Cardiac fibroblast (primary cell): ENCODE measurements at regions not wholly inside any gene's neighbourhood (a gene's known extent, or its start where the extent isn't known, plus 50 kb on each side); places are given as distances from the start of the nearest gene placed in this dataset.

Source experiments
- DNase-seq, 2 donors: peaks; one replicate each; pipeline versions ENCODE4 v3.0.0 to v3.0.0-alpha.2; 2010; ENCODE audit warnings: low read depth in 2 of 2
- H3K4me3 ChIP-seq, 2 donors: replicated peaks in 1 of 2; 1 replicate in 1 of 2; 2 replicates in 1 of 2; pipeline ENCODE4 v1.5.1; 2011; ENCODE audit warnings: low read depth in 2 of 2, low read length in 2 of 2, mild to moderate bottlenecking in 2 of 2, moderate library complexity in 1 of 2
- TF ChIP-seq, protein P1 (sequence below): IDR thresholded peaks from one replicate; pipeline ENCODE4 v1.5.1; 2011; ENCODE audit warnings: low read depth, mild to moderate bottlenecking, low read length, inconsistent platforms

GRCh38 chr22:27113211-27113635 lies 455.8 kb downstream of the MIAT start:
- H3K4me3 ChIP-seq: no peak overlapping the region
- TF ChIP-seq, protein P1, sequence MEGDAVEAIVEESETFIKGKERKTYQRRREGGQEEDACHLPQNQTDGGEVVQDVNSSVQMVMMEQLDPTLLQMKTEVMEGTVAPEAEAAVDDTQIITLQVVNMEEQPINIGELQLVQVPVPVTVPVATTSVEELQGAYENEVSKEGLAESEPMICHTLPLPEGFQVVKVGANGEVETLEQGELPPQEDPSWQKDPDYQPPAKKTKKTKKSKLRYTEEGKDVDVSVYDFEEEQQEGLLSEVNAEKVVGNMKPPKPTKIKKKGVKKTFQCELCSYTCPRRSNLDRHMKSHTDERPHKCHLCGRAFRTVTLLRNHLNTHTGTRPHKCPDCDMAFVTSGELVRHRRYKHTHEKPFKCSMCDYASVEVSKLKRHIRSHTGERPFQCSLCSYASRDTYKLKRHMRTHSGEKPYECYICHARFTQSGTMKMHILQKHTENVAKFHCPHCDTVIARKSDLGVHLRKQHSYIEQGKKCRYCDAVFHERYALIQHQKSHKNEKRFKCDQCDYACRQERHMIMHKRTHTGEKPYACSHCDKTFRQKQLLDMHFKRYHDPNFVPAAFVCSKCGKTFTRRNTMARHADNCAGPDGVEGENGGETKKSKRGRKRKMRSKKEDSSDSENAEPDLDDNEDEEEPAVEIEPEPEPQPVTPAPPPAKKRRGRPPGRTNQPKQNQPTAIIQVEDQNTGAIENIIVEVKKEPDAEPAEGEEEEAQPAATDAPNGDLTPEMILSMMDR: peak; percentile 7
- peak; percentile 93 to 94 for DNase-seq

GRCh38 chr22:27113641-27114040 lies 456.3 kb downstream of the MIAT start:
- no peak overlapping the region for H3K4me3 ChIP-seq
- TF ChIP-seq, protein P1: no peak
- peak in 1 of 2 donors; percentile 27 for DNase-seq

DNA sequence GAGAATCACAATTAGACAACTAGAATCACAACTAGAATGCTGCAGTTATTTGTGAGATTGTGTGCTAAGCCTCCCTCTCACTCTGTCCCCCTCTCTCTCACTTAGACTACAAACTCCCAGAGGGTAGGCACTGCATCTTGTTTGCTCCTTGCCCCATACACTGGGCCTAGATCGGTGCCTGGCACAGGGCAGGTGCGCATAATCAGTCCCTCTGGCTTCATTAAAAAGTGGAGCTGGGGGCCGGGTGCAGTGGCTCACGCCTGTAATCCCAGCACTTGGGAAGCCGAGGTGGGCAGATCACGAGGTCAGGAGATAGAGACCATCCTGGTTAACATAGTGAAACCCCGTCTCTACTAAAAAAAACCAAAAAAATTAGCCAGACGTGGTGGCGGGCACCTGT lies 456.8 kb downstream of the MIAT start:
- DNase-seq: no peak
- no peak overlapping the region for H3K4me3 ChIP-seq
- TF ChIP-seq, protein P1: no peak

GRCh38 chr22:27115410-27115809 lies 458.0 kb downstream of the MIAT start:
- TF ChIP-seq, protein P1: no peak
- DNase-seq: no peak
- no peak overlapping the region for H3K4me3 ChIP-seq

DNA sequence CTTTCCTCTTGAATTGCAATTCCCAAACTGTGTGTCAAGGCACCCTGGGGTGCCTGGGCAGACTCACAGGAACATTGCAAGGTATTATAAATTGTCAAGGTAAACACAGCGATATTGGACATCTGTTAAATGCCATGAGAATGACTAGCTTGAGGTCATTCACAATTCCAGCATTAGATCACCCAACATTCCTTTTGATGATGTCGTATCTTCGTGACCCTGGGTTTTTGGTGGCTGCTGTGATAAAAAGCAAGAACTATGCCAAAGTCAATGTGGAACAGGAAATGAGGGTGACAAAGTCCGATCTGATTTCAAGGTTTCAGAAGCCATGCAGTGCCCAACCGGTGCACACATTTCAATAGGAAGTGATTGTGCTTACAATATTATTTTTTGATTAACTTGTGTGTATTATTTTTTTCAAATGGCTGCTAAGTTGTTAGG lies 458.4 kb downstream of the MIAT start:
- TF ChIP-seq, protein P1: no peak
- no peak overlapping the region for H3K4me3 ChIP-seq
- peak; percentile 38 to 83 for DNase-seq

- no peak overlapping the region for H3K4me3 ChIP-seq
- DNase-seq: no peak
- TF ChIP-seq, protein P1: no peak
These were observed 459.1 kb downstream of the MIAT start for GRCh38 chr22:27116312-27117086.
